Fibroblast of skin of left quadriceps (primary cell): ENCODE measurements at regions not wholly inside any gene's neighbourhood (a gene's known extent, or its start where the extent isn't known, plus 50 kb on each side); places are given as distances from the start of the nearest gene placed in this dataset.

Source experiments
- DNase-seq, 2 experiments: peaks; one replicate each; pipeline ENCODE4 v3.0.0-alpha.2; 2013; ENCODE audit warnings: low read depth in 2 of 2

GRCh38 chr7:10685040-10685439, 288.6 kb upstream of the PHF14 start:
- no peak for DNase-seq

GRCh38 chr7:10688544-10688943, 285.1 kb upstream of the PHF14 start:
- no peak for DNase-seq

GRCh38 chr7:10696064-10696463, 277.6 kb upstream of the PHF14 start:
- DNase-seq = no peak

GRCh38 chr7:10703059-10703458, 270.6 kb upstream of the PHF14 start:
- DNase-seq = no peak

GRCh38 chr7:10703981-10704380, 269.7 kb upstream of the PHF14 start:
- no peak for DNase-seq

GRCh38 chr7:10704653-10705052, 269.0 kb upstream of the PHF14 start:
- DNase-seq = no peak

GRCh38 chr7:10706875-10707493, 266.7 kb upstream of the PHF14 start:
- no peak for DNase-seq

GRCh38 chr7:10707519-10707918, 266.2 kb upstream of the PHF14 start:
- DNase-seq = no peak

GRCh38 chr7:10708447-10708846, 265.2 kb upstream of the PHF14 start:
- no peak for DNase-seq

GRCh38 chr7:10718768-10719167, 254.9 kb upstream of the PHF14 start:
- no peak for DNase-seq

- no peak for DNase-seq
Measured at GRCh38 chr7:10720042-10720441, 253.6 kb upstream of the PHF14 start.

GRCh38 chr7:10721289-10721688, 252.4 kb upstream of the PHF14 start:
- no peak for DNase-seq

- DNase-seq = no peak
Measured at GRCh38 chr7:10723832-10724231, 249.8 kb upstream of the PHF14 start.

GRCh38 chr7:10724449-10724848, 249.2 kb upstream of the PHF14 start:
- no peak for DNase-seq

GRCh38 chr7:10727636-10728035, 246.0 kb upstream of the PHF14 start:
- DNase-seq = no peak

GRCh38 chr7:10731253-10731773, 242.4 kb upstream of the PHF14 start:
- DNase-seq = no peak

- DNase-seq = no peak
Measured at GRCh38 chr7:10733747-10734146, 239.9 kb upstream of the PHF14 start.

GRCh38 chr7:10734595-10734994, 239.1 kb upstream of the PHF14 start:
- no peak for DNase-seq

GRCh38 chr7:10739401-10739800, 234.3 kb upstream of the PHF14 start:
- no peak for DNase-seq

GRCh38 chr7:10740805-10741204, 232.9 kb upstream of the PHF14 start:
- DNase-seq = no peak

- DNase-seq = no peak
Measured at GRCh38 chr7:10756981-10757380, 216.7 kb upstream of the PHF14 start.

GRCh38 chr7:10759120-10759519, 214.6 kb upstream of the PHF14 start:
- DNase-seq = no peak

GRCh38 chr7:10767771-10768170, 205.9 kb upstream of the PHF14 start:
- DNase-seq = no peak

- no peak for DNase-seq
Measured at GRCh38 chr7:10770176-10770575, 203.5 kb upstream of the PHF14 start.
